ENCODE measurements at regions not wholly inside any gene's neighbourhood (a gene's known extent, or its start where the extent isn't known, plus 50 kb on each side); places are given as distances from the start of the nearest gene placed in this dataset.

DNA sequence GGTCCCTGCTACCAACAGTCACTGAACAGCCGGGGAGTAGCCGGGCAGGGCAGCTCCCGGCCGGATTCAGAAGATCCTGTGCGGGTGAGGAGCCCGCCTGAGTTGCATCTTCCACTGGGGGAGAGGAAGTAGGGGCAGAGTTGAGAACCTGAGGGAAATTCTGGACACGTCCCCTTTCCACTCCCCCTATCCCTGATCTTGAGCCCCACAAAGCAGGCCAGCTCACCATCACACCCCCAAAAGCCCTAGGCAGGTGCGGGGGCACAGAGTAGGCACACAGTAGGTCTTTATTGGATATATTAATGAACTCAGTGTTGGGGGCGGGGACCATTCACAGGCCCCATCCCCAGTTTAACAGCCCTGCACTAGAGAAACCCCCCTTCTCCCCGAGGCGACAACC, 81.9 kb upstream of the UXS1 start:
- Mint-ChIP-seq H3K27me3 (ENCODE audit: insufficient read depth, unreplicated experiment) (no peaks in the 10 kb centered on the region), H3K36me3 (ENCODE audit: insufficient read depth, unreplicated experiment) (no peaks in the 10 kb centered on the region), H3K9me3 (ENCODE audit: unreplicated experiment) (no peaks in the 10 kb centered on the region), H3K4me1 (ENCODE audit: insufficient read depth, unreplicated experiment) (peaks cover 2% of the 10 kb centered on the region), H3K4me3 (ENCODE audit: unreplicated experiment) (no peak overlapping the region), H3K27ac (ENCODE audit: low read depth, unreplicated experiment) (no peak overlapping the region)
- TF ChIP-seq, protein P1, sequence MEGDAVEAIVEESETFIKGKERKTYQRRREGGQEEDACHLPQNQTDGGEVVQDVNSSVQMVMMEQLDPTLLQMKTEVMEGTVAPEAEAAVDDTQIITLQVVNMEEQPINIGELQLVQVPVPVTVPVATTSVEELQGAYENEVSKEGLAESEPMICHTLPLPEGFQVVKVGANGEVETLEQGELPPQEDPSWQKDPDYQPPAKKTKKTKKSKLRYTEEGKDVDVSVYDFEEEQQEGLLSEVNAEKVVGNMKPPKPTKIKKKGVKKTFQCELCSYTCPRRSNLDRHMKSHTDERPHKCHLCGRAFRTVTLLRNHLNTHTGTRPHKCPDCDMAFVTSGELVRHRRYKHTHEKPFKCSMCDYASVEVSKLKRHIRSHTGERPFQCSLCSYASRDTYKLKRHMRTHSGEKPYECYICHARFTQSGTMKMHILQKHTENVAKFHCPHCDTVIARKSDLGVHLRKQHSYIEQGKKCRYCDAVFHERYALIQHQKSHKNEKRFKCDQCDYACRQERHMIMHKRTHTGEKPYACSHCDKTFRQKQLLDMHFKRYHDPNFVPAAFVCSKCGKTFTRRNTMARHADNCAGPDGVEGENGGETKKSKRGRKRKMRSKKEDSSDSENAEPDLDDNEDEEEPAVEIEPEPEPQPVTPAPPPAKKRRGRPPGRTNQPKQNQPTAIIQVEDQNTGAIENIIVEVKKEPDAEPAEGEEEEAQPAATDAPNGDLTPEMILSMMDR (IDR thresholded peaks at IDR 0.05; ENCODE audit: unreplicated experiment), result no peak
- DNase-seq (ENCODE audit: unreplicated experiment), result no peak
- CTCF ChIA-PET, result interaction anchor here (0.6 kb wide), 1 partner anchor 19 kb away, joined by 3 read pairs; no protein-coding TSS in a partner anchor
- BruUV-seq (replicated peaks), result no TSS peak
- intact Hi-C loops (cut with micrococcal nuclease), result no loop called here
- POLR2A ChIA-PET, result no interaction called here

DNA sequence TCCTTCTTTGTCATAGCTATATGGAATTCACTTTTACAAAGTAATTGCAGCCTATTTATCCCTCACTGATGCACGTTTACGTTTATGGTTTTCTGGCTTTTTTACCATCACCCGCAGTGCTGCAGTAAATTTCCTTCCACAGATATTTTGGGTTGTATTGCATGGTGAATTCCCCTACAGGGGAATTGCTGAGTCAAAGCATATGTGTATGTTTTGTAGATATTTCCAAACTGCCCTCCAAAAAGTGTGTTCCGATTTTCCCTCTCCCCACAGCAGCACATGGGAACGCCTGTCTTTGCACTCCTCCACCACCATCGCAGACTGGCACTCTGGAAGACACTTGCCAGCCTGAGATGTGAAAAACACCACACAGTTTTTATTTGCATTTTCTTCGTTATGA, 80.6 kb upstream of the UXS1 start:
- Mint-ChIP-seq H3K9me3 (ENCODE audit: unreplicated experiment) (no peaks in the 10 kb centered on the region), H3K27ac (ENCODE audit: low read depth, unreplicated experiment) (no peak overlapping the region), H3K27me3 (ENCODE audit: insufficient read depth, unreplicated experiment) (no peaks in the 10 kb centered on the region), H3K36me3 (ENCODE audit: insufficient read depth, unreplicated experiment) (no peaks in the 10 kb centered on the region), H3K4me1 (ENCODE audit: insufficient read depth, unreplicated experiment) (peaks cover 6% of the 10 kb centered on the region), H3K4me3 (ENCODE audit: unreplicated experiment) (no peak overlapping the region)
- DNase-seq (ENCODE audit: unreplicated experiment), result no peak
- POLR2A ChIA-PET, result interaction anchor here (1.5 kb wide), 1 partner anchor 13 kb away, joined by 6 read pairs; no protein-coding TSS in a partner anchor
- TF ChIP-seq, protein P1 (IDR thresholded peaks at IDR 0.05; ENCODE audit: unreplicated experiment), result no peak
- CTCF ChIA-PET, result no interaction called here
- BruUV-seq (replicated peaks), result no TSS peak
- intact Hi-C loops (cut with micrococcal nuclease), result no loop called here

DNA sequence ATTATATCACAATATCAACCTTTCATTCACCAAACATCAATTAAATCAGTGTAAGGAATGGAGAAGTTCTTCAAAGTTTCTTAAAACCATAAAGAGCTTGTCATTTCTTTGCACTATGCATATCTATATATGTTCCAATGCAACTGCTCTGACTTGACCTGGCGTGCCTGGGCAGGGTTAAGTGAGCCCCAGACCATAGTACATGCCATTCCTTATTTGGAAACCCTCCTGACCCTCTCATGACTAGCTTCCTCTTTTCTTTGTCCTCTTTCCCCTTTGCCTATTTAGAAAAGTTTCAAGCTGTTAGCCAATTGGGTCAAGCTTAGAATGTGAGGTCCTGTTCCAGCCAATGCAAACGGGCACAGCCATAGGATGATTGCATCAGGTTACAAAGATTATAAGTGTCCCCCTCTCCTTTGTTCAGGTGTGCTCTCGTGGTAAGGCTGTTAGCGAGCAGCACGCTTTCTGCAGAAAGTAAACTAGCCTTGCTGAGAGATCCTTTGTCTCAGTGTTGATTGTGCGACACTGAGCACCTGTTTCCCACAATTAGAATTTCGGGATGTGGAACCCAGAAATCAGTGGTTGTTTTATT, 78.2 kb upstream of the UXS1 start:
- TF ChIP-seq, protein P1 (IDR thresholded peaks at IDR 0.05; ENCODE audit: unreplicated experiment), result no peak
- H3K36me3 Mint-ChIP-seq (ENCODE audit: insufficient read depth, unreplicated experiment), result no peaks in the 10 kb centered on the region
- peaks cover 6% of the 10 kb centered on the region for H3K4me1 Mint-ChIP-seq (ENCODE audit: insufficient read depth, unreplicated experiment)
- no peak overlapping the region for H3K4me3 Mint-ChIP-seq (ENCODE audit: unreplicated experiment)
- H3K27me3 Mint-ChIP-seq (ENCODE audit: insufficient read depth, unreplicated experiment), result no peaks in the 10 kb centered on the region
- ChIA-PET CTCF (no interaction called here), POLR2A (interaction anchor here (1.2 kb wide), 1 partner anchor 12 kb away, joined by 5 read pairs; no protein-coding TSS in a partner anchor)
- H3K9me3 Mint-ChIP-seq (ENCODE audit: unreplicated experiment), result no peaks in the 10 kb centered on the region
- intact Hi-C loops (cut with micrococcal nuclease), result no loop called here
- no TSS peak for BruUV-seq (replicated peaks)
- DNase-seq (ENCODE audit: unreplicated experiment), result peak; percentile 20
- no peak overlapping the region for H3K27ac Mint-ChIP-seq (ENCODE audit: low read depth, unreplicated experiment)

DNA sequence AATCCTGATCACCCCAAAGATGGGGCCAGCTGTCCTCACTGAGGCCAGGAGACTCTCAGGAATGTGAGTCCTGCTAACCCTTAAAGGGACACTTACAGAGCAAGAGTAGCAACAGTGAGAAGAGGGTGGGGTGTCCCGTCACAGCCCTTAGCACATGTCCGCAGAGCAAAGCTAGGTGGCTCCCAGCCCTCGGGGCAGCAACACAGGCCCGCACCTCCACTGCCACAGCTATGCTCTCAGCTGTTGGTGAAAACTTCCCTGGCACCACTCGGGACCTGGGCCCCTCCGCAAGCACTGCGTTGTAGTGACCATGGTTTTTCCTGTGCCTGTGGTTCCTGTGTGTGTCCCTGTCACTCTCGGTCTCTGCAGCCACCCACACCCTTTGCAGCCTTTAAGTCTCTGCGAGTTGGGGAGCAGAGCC, 76.4 kb upstream of the UXS1 start:
- BruUV-seq (replicated peaks), result no TSS peak
- Mint-ChIP-seq H3K27me3 (ENCODE audit: insufficient read depth, unreplicated experiment) (no peaks in the 10 kb centered on the region), H3K4me3 (ENCODE audit: unreplicated experiment) (peak overlapping the region; percentile 36), H3K9me3 (ENCODE audit: unreplicated experiment) (no peaks in the 10 kb centered on the region), H3K27ac (ENCODE audit: low read depth, unreplicated experiment) (no peak overlapping the region), H3K4me1 (ENCODE audit: insufficient read depth, unreplicated experiment) (peaks cover 6% of the 10 kb centered on the region), H3K36me3 (ENCODE audit: insufficient read depth, unreplicated experiment) (no peaks in the 10 kb centered on the region)
- CTCF ChIA-PET, result no interaction called here
- POLR2A ChIA-PET, result no interaction called here
- intact Hi-C loops (cut with micrococcal nuclease), result no loop called here
- DNase-seq (ENCODE audit: unreplicated experiment), result no peak
- TF ChIP-seq, protein P1 (IDR thresholded peaks at IDR 0.05; ENCODE audit: unreplicated experiment), result no peak
